GM12865 (cell line): ENCODE measurements at regions not wholly inside any gene's neighbourhood (a gene's known extent, or its start where the extent isn't known, plus 50 kb on each side); places are given as distances from the start of the nearest gene placed in this dataset.

Experiments used
- DNase-seq: peaks from one replicate; pipeline ENCODE4 v3.0.0; 2010; ENCODE audit warnings: low read depth
- H3K4me3 ChIP-seq: 2 replicates; pipeline ENCODE4 v1.5.1; 2011; ENCODE audit warnings: mild to moderate bottlenecking, low read depth, low read length, control low read depth
- CTCF ChIP-seq: IDR thresholded peaks from 2 replicates; pipeline ENCODE4 v1.5.1; 2011; ENCODE audit warnings: low read length, control low read depth, low read depth, inconsistent platforms; ENCODE audit not compliant: insufficient read depth; ENCODE audit errors: missing control alignments

GRCh38 chr9:115946530-115946929 lies 207.1 kb upstream of the PAPPA start:
- no peak for DNase-seq
- TF ChIP-seq CTCF = no peak
- no peak overlapping the region for H3K4me3 ChIP-seq

GRCh38 chr9:115951977-115952376 lies 201.6 kb upstream of the PAPPA start:
- DNase-seq = no peak
- H3K4me3 ChIP-seq = no peak overlapping the region
- TF ChIP-seq CTCF = no peak

- H3K4me3 ChIP-seq = no peak overlapping the region
- no peak for DNase-seq
- no peak for TF ChIP-seq CTCF
Measured at GRCh38 chr9:115952430-115953292, 200.9 kb upstream of the PAPPA start.

GRCh38 chr9:115956371-115956770 lies 197.2 kb upstream of the PAPPA start:
- TF ChIP-seq CTCF = no peak
- no peak for DNase-seq
- H3K4me3 ChIP-seq = no peak overlapping the region

- no peak overlapping the region for H3K4me3 ChIP-seq
- TF ChIP-seq CTCF = no peak
- DNase-seq = no peak
Measured at GRCh38 chr9:115957585-115957984, 196.0 kb upstream of the PAPPA start.

- H3K4me3 ChIP-seq = no peak overlapping the region
- no peak for DNase-seq
- TF ChIP-seq CTCF = no peak
Measured at GRCh38 chr9:115964710-115965347, 188.8 kb upstream of the PAPPA start.

- DNase-seq = no peak
- H3K4me3 ChIP-seq = no peak overlapping the region
- no peak for TF ChIP-seq CTCF
Measured at GRCh38 chr9:115966660-115967059, 186.9 kb upstream of the PAPPA start.
